Neural cell (in vitro differentiated cells): ENCODE measurements at regions not wholly inside any gene's neighbourhood (a gene's known extent, or its start where the extent isn't known, plus 50 kb on each side); places are given as distances from the start of the nearest gene placed in this dataset.

ENCODE experiments used
- H2AFZ ChIP-seq: fragments of 200-600, 300-800 bp; sonication (generic), shearing (Covaris generic); 2 replicates; pipeline ENCODE4 v1.6.0; 2014; ENCODE audit warnings: low read depth, mild to moderate bottlenecking, antibody characterized with exemption, low read length, moderate library complexity
- H3F3A ChIP-seq: fragments of 200-600 bp; shearing (Covaris generic); 2 replicates; pipeline ENCODE4 v1.6.1; 2016; ENCODE audit warnings: mild to moderate bottlenecking, moderate library complexity, mixed read lengths, antibody characterized with exemption, low read length; ENCODE audit not compliant: insufficient read depth, poor library complexity, severe bottlenecking
- H3K27ac ChIP-seq: fragments of 200-600, 300-800 bp; sonication (generic), shearing (Covaris generic); 2 replicates; pipeline ENCODE4 v1.5.1; 2014; ENCODE audit warnings: mild to moderate bottlenecking, low read length, moderate library complexity
- H3K27me3 ChIP-seq: fragments of 300-800, 200-600 bp; sonication (generic), shearing (Covaris generic); 2 replicates; pipeline ENCODE4 v1.6.0; 2014; ENCODE audit warnings: mild to moderate bottlenecking, low read depth, low read length, moderate library complexity; ENCODE audit not compliant: insufficient read depth
- H3K36me3 ChIP-seq: fragments of 300-800, 200-600 bp; sonication (generic), shearing (Covaris generic); 2 replicates; pipeline ENCODE4 v1.5.1; 2014; ENCODE audit warnings: mild to moderate bottlenecking, antibody characterized with exemption, low read length, moderate library complexity; ENCODE audit not compliant: insufficient read depth
- H3K4me2 ChIP-seq: fragments of 300-800, 200-600 bp; sonication (generic), shearing (Covaris generic); 2 replicates; pipeline ENCODE4 v1.6.0; 2014; ENCODE audit warnings: mild to moderate bottlenecking, low read length
- H3K4me3 ChIP-seq: fragments of 300-800, 200-600 bp; sonication (generic), shearing (Covaris generic); 2 replicates; pipeline ENCODE4 v1.5.1; 2014; ENCODE audit warnings: mild to moderate bottlenecking, low read length, moderate library complexity
- H3K79me2 ChIP-seq: fragments of 200-600 bp; shearing (Covaris generic); replicated peaks from 2 replicates; pipeline ENCODE4 v1.6.0; 2014; ENCODE audit warnings: mild to moderate bottlenecking, low read length, moderate library complexity; ENCODE audit not compliant: insufficient read depth
- H3K9ac ChIP-seq: fragments of 300-800, 200-600 bp; sonication (generic), shearing (Covaris generic); 2 replicates; pipeline ENCODE4 v1.6.1; 2016; ENCODE audit warnings: mild to moderate bottlenecking, low read length, mixed read lengths
- H3K9me2 ChIP-seq: fragments of 200-600 bp; shearing (Covaris generic); 2 replicates; pipeline ENCODE4 v1.6.1; 2016; ENCODE audit warnings: mild to moderate bottlenecking, low read length, mixed read lengths; ENCODE audit not compliant: insufficient read depth
- H3K9me3 ChIP-seq: fragments of 200-600, 300-800 bp; sonication (generic), shearing (Covaris generic); 2 replicates; pipeline ENCODE4 v1.6.1; 2016; ENCODE audit warnings: mild to moderate bottlenecking, mixed run types, low read length, moderate library complexity, mixed read lengths
- H4K20me1 ChIP-seq: fragments of 200-600 bp; shearing (Covaris generic); 2 replicates; pipeline ENCODE4 v1.6.1; 2016; ENCODE audit warnings: mild to moderate bottlenecking, mixed run types; ENCODE audit not compliant: insufficient read depth
- EP300 ChIP-seq: fragments of 450-650 bp; conservative IDR thresholded peaks from 2 replicates; pipeline ENCODE4 v1.6.1; 2014; ENCODE audit warnings: antibody characterized with exemption, mild to moderate bottlenecking, moderate library complexity; ENCODE audit not compliant: poor library complexity, severe bottlenecking
- EZH2 ChIP-seq: fragments of 200-600, 300-800 bp; shearing (Covaris generic), sonication (generic); IDR thresholded peaks from 2 replicates; pipeline ENCODE4 v1.6.1; 2014; ENCODE audit warnings: antibody characterized with exemption, low read length, borderline replicate concordance, mild to moderate bottlenecking; ENCODE audit not compliant: insufficient read depth, poor library complexity, severe bottlenecking
- POLR2AphosphoS5 ChIP-seq: IDR thresholded peaks from 2 replicates; pipeline ENCODE4 v1.6.1; 2012
- RAD21 ChIP-seq: fragments of 450-650 bp; conservative IDR thresholded peaks from 2 replicates; pipeline ENCODE4 v1.6.1; 2014; ENCODE audit warnings: antibody characterized with exemption, mild to moderate bottlenecking, moderate library complexity
- SMC3 ChIP-seq: fragments of 450-650 bp; conservative IDR thresholded peaks from 2 replicates; pipeline ENCODE4 v1.6.1; 2014; ENCODE audit warnings: antibody characterized with exemption, mild to moderate bottlenecking, moderate library complexity; ENCODE audit not compliant: poor library complexity
- TAF1 ChIP-seq: IDR thresholded peaks from 2 replicates; pipeline ENCODE4 v1.6.1; 2012; ENCODE audit warnings: low read depth
- TF ChIP-seq, protein P1 (sequence below): IDR thresholded peaks from 2 replicates; pipeline ENCODE4 v1.6.1; 2012; ENCODE audit warnings: borderline replicate concordance
- TF ChIP-seq, protein P2 (sequence below): fragments of 450-650 bp; IDR thresholded peaks from 2 replicates; pipeline ENCODE4 v1.5.1; 2014; ENCODE audit warnings: antibody characterized with exemption, mild to moderate bottlenecking, moderate library complexity; ENCODE audit not compliant: poor library complexity, severe bottlenecking

DNA sequence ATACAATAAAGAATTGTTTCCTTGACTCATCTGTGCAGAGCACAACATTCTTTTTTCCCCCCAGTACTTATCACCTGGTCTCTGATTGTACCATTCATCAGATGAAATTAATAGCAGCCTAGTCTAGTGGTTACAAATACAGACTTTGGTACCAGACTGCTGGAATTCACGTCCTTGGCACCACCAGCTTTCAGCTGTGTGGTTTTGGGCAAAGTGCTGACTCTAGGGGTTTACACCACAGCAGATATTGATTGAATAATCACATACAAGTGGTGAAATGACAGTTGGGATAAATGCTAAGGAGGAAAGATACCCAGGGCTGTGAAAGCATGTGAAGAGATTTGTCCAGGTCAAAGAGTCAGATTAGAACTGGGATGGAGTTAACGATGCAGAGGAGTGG, 79.3 kb upstream of the ATP10B start:
- Histone ChIP-seq H3K27me3 (no peaks in the 10 kb centered on the region), H2AFZ (no peak overlapping the region), H4K20me1 (no peaks in the 10 kb centered on the region), H3K36me3 (no peaks in the 10 kb centered on the region), H3K79me2 (no peaks in the 10 kb centered on the region), H3K9me3 (no peaks in the 10 kb centered on the region), H3K9ac (no peak overlapping the region), H3F3A (no peaks in the 10 kb centered on the region), H3K4me2 (no peak overlapping the region), H3K4me3 (no peak overlapping the region), H3K9me2 (no peaks in the 10 kb centered on the region), H3K27ac (no peak overlapping the region)
- TF ChIP-seq TAF1 (no peak), EP300 (no peak), SMC3 (no peak)
- TF ChIP-seq, protein P1, sequence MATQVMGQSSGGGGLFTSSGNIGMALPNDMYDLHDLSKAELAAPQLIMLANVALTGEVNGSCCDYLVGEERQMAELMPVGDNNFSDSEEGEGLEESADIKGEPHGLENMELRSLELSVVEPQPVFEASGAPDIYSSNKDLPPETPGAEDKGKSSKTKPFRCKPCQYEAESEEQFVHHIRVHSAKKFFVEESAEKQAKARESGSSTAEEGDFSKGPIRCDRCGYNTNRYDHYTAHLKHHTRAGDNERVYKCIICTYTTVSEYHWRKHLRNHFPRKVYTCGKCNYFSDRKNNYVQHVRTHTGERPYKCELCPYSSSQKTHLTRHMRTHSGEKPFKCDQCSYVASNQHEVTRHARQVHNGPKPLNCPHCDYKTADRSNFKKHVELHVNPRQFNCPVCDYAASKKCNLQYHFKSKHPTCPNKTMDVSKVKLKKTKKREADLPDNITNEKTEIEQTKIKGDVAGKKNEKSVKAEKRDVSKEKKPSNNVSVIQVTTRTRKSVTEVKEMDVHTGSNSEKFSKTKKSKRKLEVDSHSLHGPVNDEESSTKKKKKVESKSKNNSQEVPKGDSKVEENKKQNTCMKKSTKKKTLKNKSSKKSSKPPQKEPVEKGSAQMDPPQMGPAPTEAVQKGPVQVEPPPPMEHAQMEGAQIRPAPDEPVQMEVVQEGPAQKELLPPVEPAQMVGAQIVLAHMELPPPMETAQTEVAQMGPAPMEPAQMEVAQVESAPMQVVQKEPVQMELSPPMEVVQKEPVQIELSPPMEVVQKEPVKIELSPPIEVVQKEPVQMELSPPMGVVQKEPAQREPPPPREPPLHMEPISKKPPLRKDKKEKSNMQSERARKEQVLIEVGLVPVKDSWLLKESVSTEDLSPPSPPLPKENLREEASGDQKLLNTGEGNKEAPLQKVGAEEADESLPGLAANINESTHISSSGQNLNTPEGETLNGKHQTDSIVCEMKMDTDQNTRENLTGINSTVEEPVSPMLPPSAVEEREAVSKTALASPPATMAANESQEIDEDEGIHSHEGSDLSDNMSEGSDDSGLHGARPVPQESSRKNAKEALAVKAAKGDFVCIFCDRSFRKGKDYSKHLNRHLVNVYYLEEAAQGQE = no peak

DNA sequence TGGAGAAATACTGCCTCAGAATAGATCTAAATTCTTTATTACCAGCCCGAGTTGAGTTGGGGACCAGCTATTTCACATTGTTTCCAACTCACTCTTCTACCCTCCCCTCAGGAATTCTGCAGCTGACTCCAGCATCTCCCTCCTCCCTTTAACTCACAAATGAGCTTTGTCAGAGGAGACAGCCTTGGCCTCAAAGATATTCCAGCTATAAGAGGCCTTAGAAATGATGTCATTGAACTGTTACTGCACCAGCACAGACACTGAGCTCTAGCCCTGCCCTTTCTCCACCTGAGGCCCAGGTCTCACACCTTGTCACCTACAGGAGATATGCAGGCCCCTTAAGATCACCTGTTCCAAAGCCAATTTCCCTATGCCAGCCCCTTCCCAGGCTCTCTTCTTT, 78.4 kb upstream of the ATP10B start:
- Histone ChIP-seq H3K9me3 (no peaks in the 10 kb centered on the region), H2AFZ (no peak overlapping the region), H3K36me3 (no peaks in the 10 kb centered on the region), H3K27ac (no peak overlapping the region), H3K4me3 (no peak overlapping the region), H3K27me3 (no peaks in the 10 kb centered on the region), H4K20me1 (no peaks in the 10 kb centered on the region), H3K9ac (no peak overlapping the region), H3K4me2 (no peak overlapping the region), H3K79me2 (no peaks in the 10 kb centered on the region), H3K9me2 (no peaks in the 10 kb centered on the region), H3F3A (no peaks in the 10 kb centered on the region)
- no peak for TF ChIP-seq SMC3
- TF ChIP-seq POLR2AphosphoS5 = no peak
- TF ChIP-seq, protein P2, sequence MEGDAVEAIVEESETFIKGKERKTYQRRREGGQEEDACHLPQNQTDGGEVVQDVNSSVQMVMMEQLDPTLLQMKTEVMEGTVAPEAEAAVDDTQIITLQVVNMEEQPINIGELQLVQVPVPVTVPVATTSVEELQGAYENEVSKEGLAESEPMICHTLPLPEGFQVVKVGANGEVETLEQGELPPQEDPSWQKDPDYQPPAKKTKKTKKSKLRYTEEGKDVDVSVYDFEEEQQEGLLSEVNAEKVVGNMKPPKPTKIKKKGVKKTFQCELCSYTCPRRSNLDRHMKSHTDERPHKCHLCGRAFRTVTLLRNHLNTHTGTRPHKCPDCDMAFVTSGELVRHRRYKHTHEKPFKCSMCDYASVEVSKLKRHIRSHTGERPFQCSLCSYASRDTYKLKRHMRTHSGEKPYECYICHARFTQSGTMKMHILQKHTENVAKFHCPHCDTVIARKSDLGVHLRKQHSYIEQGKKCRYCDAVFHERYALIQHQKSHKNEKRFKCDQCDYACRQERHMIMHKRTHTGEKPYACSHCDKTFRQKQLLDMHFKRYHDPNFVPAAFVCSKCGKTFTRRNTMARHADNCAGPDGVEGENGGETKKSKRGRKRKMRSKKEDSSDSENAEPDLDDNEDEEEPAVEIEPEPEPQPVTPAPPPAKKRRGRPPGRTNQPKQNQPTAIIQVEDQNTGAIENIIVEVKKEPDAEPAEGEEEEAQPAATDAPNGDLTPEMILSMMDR = no peak
- TF ChIP-seq RAD21 = no peak
- TF ChIP-seq EP300 = no peak
- TF ChIP-seq EZH2 = no peak
- TF ChIP-seq TAF1 = no peak
- TF ChIP-seq, protein P1 = no peak
